Muscle of leg (tissue), 3 donors: ENCODE measurements at regions not wholly inside any gene's neighbourhood (a gene's known extent, or its start where the extent isn't known, plus 50 kb on each side); places are given as distances from the start of the nearest gene placed in this dataset.
"Not testable (repeated sequence)": the region's sequence is repeated elsewhere in the genome, so short reads cannot be mapped to it uniquely, and the experiment has no call there.

Experiments
- DNase-seq: peaks from one replicate; pipeline ENCODE4 v3.0.0; 2013
- H3K27ac ChIP-seq: one replicate; pipeline ENCODE4 v1.5.1; 2013; ENCODE audit warnings: mild to moderate bottlenecking, low read length, control low read depth
- H3K27me3 ChIP-seq: one replicate; pipeline ENCODE4 v1.6.1; 2013; ENCODE audit warnings: low read length; ENCODE audit not compliant: control insufficient read depth, insufficient read depth
- H3K36me3 ChIP-seq: one replicate; pipeline ENCODE4 v1.6.1; 2013; ENCODE audit warnings: low read length; ENCODE audit not compliant: control insufficient read depth, insufficient read depth
- H3K4me1 ChIP-seq: one replicate; pipeline ENCODE4 v1.6.1; 2013; ENCODE audit warnings: low read length; ENCODE audit not compliant: control insufficient read depth, insufficient read depth
- H3K4me3 ChIP-seq: one replicate; pipeline ENCODE4 v1.5.1; 2013; ENCODE audit warnings: low read length, control low read depth
- H3K9me3 ChIP-seq: replicated peaks from 2 replicates; pipeline ENCODE4 v1.6.1; 2013; ENCODE audit warnings: low read depth, low read length; ENCODE audit not compliant: control insufficient read depth
- WGBS: methylation state at CpG from one replicate; pipeline ENCODE4 v1.1.5; 2013; ENCODE audit warnings: missing lambda C conversion rate; ENCODE audit not compliant: insufficient coverage; 5-methylcytosine and 5-hydroxymethylcytosine counted together

- H3K27ac ChIP-seq: no peak overlapping the region
- no peaks in the 10 kb centered on the region for H3K4me1 ChIP-seq
- no peaks in the 10 kb centered on the region for H3K9me3 ChIP-seq
- H3K4me3 ChIP-seq: no peak overlapping the region
- WGBS: 64% methylated on average over 2 of the region's 9 CpGs
- H3K36me3 ChIP-seq: no peaks in the 10 kb centered on the region
- no peaks in the 10 kb centered on the region for H3K27me3 ChIP-seq
- DNase-seq: no peak
Measured at GRCh38 chr12:112694065-112694464, 97.5 kb upstream of the RPH3A start.

- H3K27me3 ChIP-seq, H3K4me3 ChIP-seq, H3K27ac ChIP-seq, DNase-seq, H3K36me3 ChIP-seq, H3K9me3 ChIP-seq, H3K4me1 ChIP-seq: not testable (repeated sequence)
- WGBS: no CpG with 5 or more reads among the region's 7 CpGs
Measured at GRCh38 chr12:112697441-112697840, 94.1 kb upstream of the RPH3A start.

- Histone ChIP-seq H3K4me1 (no peaks in the 10 kb centered on the region), H3K4me3 (no peak overlapping the region), H3K36me3 (no peaks in the 10 kb centered on the region), H3K9me3 (no peaks in the 10 kb centered on the region), H3K27me3 (peaks cover 2% of the 10 kb centered on the region), H3K27ac (no peak overlapping the region)
- DNase-seq: no peak
Measured at GRCh38 chr12:112705037-112705632, 86.4 kb upstream of the RPH3A start.

GRCh38 chr12:112710414-112710813 lies 81.1 kb upstream of the RPH3A start:
- H3K27ac ChIP-seq: no peak overlapping the region
- H3K27me3 ChIP-seq: peaks cover 2% of the 10 kb centered on the region
- no peaks in the 10 kb centered on the region for H3K4me1 ChIP-seq
- no peak overlapping the region for H3K4me3 ChIP-seq
- no peaks in the 10 kb centered on the region for H3K36me3 ChIP-seq
- DNase-seq: no peak
- no peaks in the 10 kb centered on the region for H3K9me3 ChIP-seq
- 59% methylated on average over 2 of the region's 4 CpGs for WGBS

- Histone ChIP-seq H3K4me1 (no peaks in the 10 kb centered on the region), H3K36me3 (no peaks in the 10 kb centered on the region), H3K27me3 (peaks cover 2% of the 10 kb centered on the region), H3K27ac (no peak overlapping the region), H3K9me3 (no peaks in the 10 kb centered on the region), H3K4me3 (no peak overlapping the region)
- no peak for DNase-seq
- 79% methylated on average over 2 of the region's 3 CpGs for WGBS
Measured at GRCh38 chr12:112711026-112711425, 80.5 kb upstream of the RPH3A start.

GRCh38 chr12:112711507-112711906 lies 80.0 kb upstream of the RPH3A start:
- no peaks in the 10 kb centered on the region for H3K27me3 ChIP-seq
- H3K9me3 ChIP-seq: no peaks in the 10 kb centered on the region
- no peak overlapping the region for H3K27ac ChIP-seq
- DNase-seq: no peak
- WGBS: 75% methylated on average over 3 of the region's 5 CpGs
- H3K4me1 ChIP-seq: no peaks in the 10 kb centered on the region
- no peak overlapping the region for H3K4me3 ChIP-seq
- H3K36me3 ChIP-seq: no peaks in the 10 kb centered on the region

GRCh38 chr12:112712751-112713150 lies 78.8 kb upstream of the RPH3A start:
- not testable (repeated sequence) for DNase-seq, H3K27ac ChIP-seq, H3K27me3 ChIP-seq, H3K4me3 ChIP-seq, H3K4me1 ChIP-seq, H3K36me3 ChIP-seq, H3K9me3 ChIP-seq
- WGBS: no CpG with 5 or more reads among the region's 2 CpGs

GRCh38 chr12:112713471-112713870 lies 78.1 kb upstream of the RPH3A start:
- Histone ChIP-seq H3K27ac (no peak overlapping the region), H3K4me1 (no peaks in the 10 kb centered on the region), H3K36me3 (no peaks in the 10 kb centered on the region), H3K4me3 (no peak overlapping the region), H3K9me3 (no peaks in the 10 kb centered on the region), H3K27me3 (no peaks in the 10 kb centered on the region)
- no peak for DNase-seq
- whole genome bisulfite sequencing: 88% methylated on average over 1 of the region's 2 CpGs

- no peak overlapping the region for H3K4me3 ChIP-seq
- 61% methylated on average over 8 of the region's 8 CpGs for WGBS
- no peaks in the 10 kb centered on the region for H3K36me3 ChIP-seq
- no peak for DNase-seq
- H3K9me3 ChIP-seq: no peaks in the 10 kb centered on the region
- no peak overlapping the region for H3K27ac ChIP-seq
- no peaks in the 10 kb centered on the region for H3K4me1 ChIP-seq
- no peaks in the 10 kb centered on the region for H3K27me3 ChIP-seq
Measured at GRCh38 chr12:112714166-112714710, 77.3 kb upstream of the RPH3A start.

- Histone ChIP-seq H3K27ac (no peak overlapping the region), H3K27me3 (no peaks in the 10 kb centered on the region), H3K4me3 (no peak overlapping the region), H3K9me3 (no peaks in the 10 kb centered on the region), H3K36me3 (no peaks in the 10 kb centered on the region), H3K4me1 (no peaks in the 10 kb centered on the region)
- peak; percentile 0 for DNase-seq
- 74% methylated on average over 3 of the region's 11 CpGs for WGBS
Measured at GRCh38 chr12:112716099-112717093, 75.2 kb upstream of the RPH3A start.
